ENCODE measurements at regions not wholly inside any gene's neighbourhood (a gene's known extent, or its start where the extent isn't known, plus 50 kb on each side); places are given as distances from the start of the nearest gene placed in this dataset.

GRCh38 chr12:58529897-58530741 is 390.2 kb downstream of the LRIG3 start:
- no peak overlapping the region for H2AFZ ChIP-seq (replicated peaks; ENCODE audit: low read length, poor library complexity)
- CTCF ChIA-PET, result interaction anchor here (1.1 kb wide), 1 partner anchor 10 kb away, joined by 4 read pairs; no protein-coding TSS in a partner anchor
- intact Hi-C loops (cut with micrococcal nuclease), result loop anchor here (1.0 to 2.0 kb wide), 3 partner anchors 105 to 166 kb away; no protein-coding TSS in a partner anchor
- H3K9me3 ChIP-seq (ENCODE audit: control insufficient read depth, insufficient read depth, low read length), result no peaks in the 10 kb centered on the region
- peak overlapping the region; percentile 86; the same call in 1 of the 2 replicates for H3K14ac ChIP-seq (replicated peaks; ENCODE audit: low read depth, low read length)
- H4K5ac ChIP-seq (ENCODE audit: low read depth, low read length), result peak overlapping the region; percentile 81; the same call in 1 of the 2 replicates
- BruUV-seq (replicated peaks), result no TSS peak
- no peaks in the 10 kb centered on the region for H4K20me1 ChIP-seq (ENCODE audit: insufficient read depth, low read length)
- POLR2A ChIA-PET (ENCODE audit: unreplicated experiment), result no interaction called here
- DNase-seq (peak; percentile 97), ATAC-seq (ENCODE audit: low read depth) (peak; percentile 74)
- H2BK5ac ChIP-seq (ENCODE audit: low read depth, low read length, poor library complexity, severe bottlenecking), result peak overlapping the region; percentile 99
- no peaks in the 10 kb centered on the region for H3K9me1 ChIP-seq (ENCODE audit: insufficient read depth, low read length)
- H4K8ac ChIP-seq (ENCODE audit: low read depth in 2 of 2, low read length in 2 of 2), result peak overlapping the region; percentile 20 to 89; a peak in 3 of 4 replicates
- H3K9ac ChIP-seq (ENCODE audit: low read depth, low read length), result peak overlapping the region; percentile 22; the same call in 1 of the 2 replicates
- no peaks in the 10 kb centered on the region for H3K27me3 ChIP-seq (ENCODE audit: control insufficient read depth, insufficient read depth, low read length)
- peak overlapping the region; percentile 97 for H3K27ac ChIP-seq (ENCODE audit: insufficient read depth, low read length)
- H2BK120ac ChIP-seq (ENCODE audit: low read depth, low read length), result peak overlapping the region; percentile 96
- H2AK5ac ChIP-seq (ENCODE audit: low read depth, low read length), result no peak overlapping the region; the same call in 1 of the 2 replicates
- in situ Hi-C loops (cut with MboI; ENCODE audit: low sequenced_read_pairs), result loop anchor here (10.0 kb wide), 2 partner anchors 165 to 625 kb away; no protein-coding TSS in a partner anchor
- H2BK20ac ChIP-seq (ENCODE audit: low read depth, low read length), result peak overlapping the region; percentile 96
- H3K4me2 ChIP-seq (ENCODE audit: low read depth, low read length), result peak overlapping the region; percentile 86; the same call in 1 of the 2 replicates
- H3K23ac ChIP-seq (ENCODE audit: low read depth, low read length), result peak overlapping the region; percentile 79; the same call in 1 of the 2 replicates
- 0 out of 3 replicates have a peak overlapping the region, but pooled peaks have one; percentile 31 for H2BK15ac ChIP-seq (ENCODE audit: low read depth, low read length)
- peak overlapping the region; percentile 76; the same call in 1 of the 2 replicates for H3K4ac ChIP-seq (ENCODE audit: low read depth, low read length)
- no CpG with 5 or more reads among the region's 6 CpGs for WGBS, 2 experiments (ENCODE audit: extremely low coverage in 2 of 2, insufficient read length in 1 of 2)
- no peak overlapping the region for H2AK9ac ChIP-seq (replicated peaks; ENCODE audit: low read depth, low read length, poor library complexity)
- H3K18ac ChIP-seq (ENCODE audit: low read depth, low read length), result peak overlapping the region; percentile 94
- H3K56ac ChIP-seq (ENCODE audit: extremely low read depth, insufficient read depth, low read length), result peak overlapping the region; percentile 90
- no peak overlapping the region for H3K4me3 ChIP-seq (ENCODE audit: insufficient read depth, low read depth, low read length)
- H4K91ac ChIP-seq (ENCODE audit: insufficient read depth, low read depth, low read length), result peak overlapping the region; percentile 78
- dilution Hi-C loops (cut with HindIII; ENCODE audit: low sequenced_read_pairs, unreplicated experiment), result no loop called here
- no peaks in the 10 kb centered on the region for H3K79me1 ChIP-seq (ENCODE audit: low read depth in 1 of 2, low read length in 2 of 2)
- peaks cover 7% of the 10 kb centered on the region for H3K4me1 ChIP-seq (ENCODE audit: control insufficient read depth, insufficient read depth, low read length)
- TF ChIP-seq BHLHE40 (IDR thresholded peaks at IDR 0.05; ENCODE audit: low read depth, low read length), result peak; percentile 51; the same call in 1 of the 2 replicates
- TF ChIP-seq SMC3 (IDR thresholded peaks at IDR 0.05; ENCODE audit: low read depth, low read length), result no peak; the same call in 1 of the 2 replicates
- TF ChIP-seq MAFK (IDR thresholded peaks at IDR 0.05; ENCODE audit: low read depth, low read length), result peak; percentile 36; the same call in 1 of the 2 replicates
- TF ChIP-seq FOS (IDR thresholded peaks at IDR 0.05; ENCODE audit: low read depth, low read length), result peak; percentile 40; the same call in 1 of the 2 replicates
- TF ChIP-seq, protein P1, sequence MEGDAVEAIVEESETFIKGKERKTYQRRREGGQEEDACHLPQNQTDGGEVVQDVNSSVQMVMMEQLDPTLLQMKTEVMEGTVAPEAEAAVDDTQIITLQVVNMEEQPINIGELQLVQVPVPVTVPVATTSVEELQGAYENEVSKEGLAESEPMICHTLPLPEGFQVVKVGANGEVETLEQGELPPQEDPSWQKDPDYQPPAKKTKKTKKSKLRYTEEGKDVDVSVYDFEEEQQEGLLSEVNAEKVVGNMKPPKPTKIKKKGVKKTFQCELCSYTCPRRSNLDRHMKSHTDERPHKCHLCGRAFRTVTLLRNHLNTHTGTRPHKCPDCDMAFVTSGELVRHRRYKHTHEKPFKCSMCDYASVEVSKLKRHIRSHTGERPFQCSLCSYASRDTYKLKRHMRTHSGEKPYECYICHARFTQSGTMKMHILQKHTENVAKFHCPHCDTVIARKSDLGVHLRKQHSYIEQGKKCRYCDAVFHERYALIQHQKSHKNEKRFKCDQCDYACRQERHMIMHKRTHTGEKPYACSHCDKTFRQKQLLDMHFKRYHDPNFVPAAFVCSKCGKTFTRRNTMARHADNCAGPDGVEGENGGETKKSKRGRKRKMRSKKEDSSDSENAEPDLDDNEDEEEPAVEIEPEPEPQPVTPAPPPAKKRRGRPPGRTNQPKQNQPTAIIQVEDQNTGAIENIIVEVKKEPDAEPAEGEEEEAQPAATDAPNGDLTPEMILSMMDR (conservative IDR thresholded peaks at IDR 0.05; ENCODE audit: low read depth, low read length), result no peak
- TF ChIP-seq MXI1 (IDR thresholded peaks at IDR 0.05; ENCODE audit: borderline replicate concordance, low read depth, low read length), result no peak
- no peak for TF ChIP-seq MAZ (IDR thresholded peaks at IDR 0.05; ENCODE audit: borderline replicate concordance, low read depth, low read length)
- peak; percentile 51; the same call in 1 of the 2 replicates for TF ChIP-seq CEBPB (IDR thresholded peaks at IDR 0.05; ENCODE audit: low read depth, low read length)
- TF ChIP-seq RFX5 (IDR thresholded peaks at IDR 0.05; ENCODE audit: low read depth, low read length), result no peak
- H3K36me3 ChIP-seq (ENCODE audit: control insufficient read depth, insufficient read depth, low read length), result no peaks in the 10 kb centered on the region
